ENCODE measurements at regions not wholly inside any gene's neighbourhood (a gene's known extent, or its start where the extent isn't known, plus 50 kb on each side); places are given as distances from the start of the nearest gene placed in this dataset.

- no peaks in the 10 kb centered on the region for H3K9me3 ChIP-seq
- POLR2A ChIA-PET = no interaction called here
- no peaks in the 10 kb centered on the region for H3K36me3 ChIP-seq (ENCODE audit: control insufficient read depth in 2 of 2, extremely low read depth in 1 of 2, insufficient read depth in 1 of 2, low read length in 1 of 2)
- CTCF ChIA-PET = no interaction called here
- H3K4me3 Mint-ChIP-seq = no peak overlapping the region
- H3K27me3 Mint-ChIP-seq = peaks cover 6 to 30% of the 10 kb centered on the region in 2 donors
- no peaks in the 10 kb centered on the region for H3K36me3 Mint-ChIP-seq
- no peak overlapping the region for H3K27ac ChIP-seq (ENCODE audit: low read length)
- H3K9me3 Mint-ChIP-seq = peaks cover 0 to under 1% (median under 1%) of the 10 kb centered on the region in 3 donors
- no peak for ATAC-seq (replicated peaks in 1 of 4)
- WGBS (ENCODE audit: insufficient coverage) = 87% methylated on average over 5 of the region's 10 CpGs
- H3K27ac Mint-ChIP-seq = no peak overlapping the region
- H3K4me1 Mint-ChIP-seq = no peaks in the 10 kb centered on the region
- DNase-seq = no peak
- no peaks in the 10 kb centered on the region for H3K4me1 ChIP-seq (ENCODE audit: control insufficient read depth in 1 of 2, extremely low read depth in 1 of 2, insufficient read depth in 2 of 2, low read length in 2 of 2)
- no peaks in the 10 kb centered on the region for H3K27me3 ChIP-seq (replicated peaks in 1 of 2; ENCODE audit: control insufficient read depth in 2 of 2, extremely low read depth in 1 of 2, insufficient read depth in 2 of 2, low read length in 1 of 2)
- H3K4me3 ChIP-seq (ENCODE audit: control insufficient read depth in 1 of 2, extremely low read depth in 1 of 2, low read length in 1 of 2) = no peak overlapping the region
These were observed 122.8 kb upstream of the PUM3 start for GRCh38 chr9:2966565-2967300.

DNA sequence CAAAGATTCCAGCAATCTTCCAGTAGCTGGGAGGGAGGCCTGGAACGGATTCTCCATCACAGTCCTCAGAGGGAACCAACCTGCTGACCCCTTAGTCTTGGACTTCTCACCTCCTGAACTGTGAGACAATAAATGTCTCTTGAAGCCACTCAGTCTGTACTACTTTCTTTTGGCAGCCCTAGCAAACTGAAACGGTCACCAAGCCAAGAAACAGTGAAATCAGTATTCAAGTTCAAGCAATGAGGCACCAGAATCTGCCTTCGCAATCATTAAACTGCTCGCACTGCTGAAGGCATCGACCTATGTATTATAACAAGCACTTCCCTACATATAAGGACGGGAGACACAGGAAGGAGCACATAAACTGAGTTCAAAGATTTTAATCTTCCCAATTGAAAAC lies 120.6 kb upstream of the PUM3 start:
- no peak for DNase-seq
- Mint-ChIP-seq H3K27me3 (peaks cover 6 to 26% of the 10 kb centered on the region in 2 donors), H3K27ac (no peak overlapping the region), H3K36me3 (no peaks in the 10 kb centered on the region), H3K4me3 (no peak overlapping the region), H3K9me3 (no peaks in the 10 kb centered on the region), H3K4me1 (no peaks in the 10 kb centered on the region)
- ChIA-PET POLR2A (no interaction called here), CTCF (no interaction called here)
- H3K4me1 ChIP-seq (ENCODE audit: control insufficient read depth in 1 of 2, extremely low read depth in 1 of 2, insufficient read depth in 2 of 2, low read length in 2 of 2) = no peaks in the 10 kb centered on the region
- H3K36me3 ChIP-seq (ENCODE audit: control insufficient read depth in 2 of 2, extremely low read depth in 1 of 2, insufficient read depth in 1 of 2, low read length in 1 of 2) = no peaks in the 10 kb centered on the region
- no peaks in the 10 kb centered on the region for H3K9me3 ChIP-seq
- 73% methylated on average over 2 of the region's 6 CpGs for WGBS (ENCODE audit: insufficient coverage)
- no peak overlapping the region for H3K27ac ChIP-seq (ENCODE audit: low read length)
- no peak for ATAC-seq (replicated peaks in 1 of 4)
- H3K4me3 ChIP-seq (ENCODE audit: control insufficient read depth in 1 of 2, extremely low read depth in 1 of 2, low read length in 1 of 2) = no peak overlapping the region
- H3K27me3 ChIP-seq (replicated peaks in 1 of 2; ENCODE audit: control insufficient read depth in 2 of 2, extremely low read depth in 1 of 2, insufficient read depth in 2 of 2, low read length in 1 of 2) = peaks cover 0 to 2% of the 10 kb centered on the region in 2 experiments

DNA sequence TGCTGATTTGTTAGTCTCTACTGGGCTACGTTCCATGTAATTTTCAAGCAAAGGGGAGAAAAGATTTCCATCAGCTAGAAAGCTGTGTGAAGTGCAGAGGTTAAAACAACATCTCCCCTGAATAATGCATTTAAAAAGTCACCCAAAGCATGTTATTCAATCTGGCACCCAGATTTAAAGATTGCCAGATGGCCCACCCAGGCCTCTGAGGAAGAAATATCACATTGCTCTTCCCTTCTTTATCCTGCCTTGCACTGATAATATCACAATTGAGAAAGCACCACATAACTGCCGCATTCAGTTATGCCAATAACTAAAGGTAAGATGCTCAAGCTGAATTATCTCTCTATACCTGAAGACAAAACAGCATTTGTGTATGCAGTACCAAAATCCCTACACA lies 119.4 kb upstream of the PUM3 start:
- CTCF ChIA-PET = no interaction called here
- Mint-ChIP-seq H3K4me1 (no peaks in the 10 kb centered on the region), H3K36me3 (no peaks in the 10 kb centered on the region), H3K4me3 (no peak overlapping the region), H3K27ac (no peak overlapping the region), H3K9me3 (no peaks in the 10 kb centered on the region), H3K27me3 (peaks cover 3 to 21% of the 10 kb centered on the region in 2 donors)
- Histone ChIP-seq H3K4me1 (ENCODE audit: control insufficient read depth in 1 of 2, extremely low read depth in 1 of 2, insufficient read depth in 2 of 2, low read length in 2 of 2) (no peaks in the 10 kb centered on the region), H3K4me3 (ENCODE audit: control insufficient read depth in 1 of 2, extremely low read depth in 1 of 2, low read length in 1 of 2) (no peak overlapping the region), H3K36me3 (ENCODE audit: control insufficient read depth in 2 of 2, extremely low read depth in 1 of 2, insufficient read depth in 1 of 2, low read length in 1 of 2) (no peaks in the 10 kb centered on the region), H3K27ac (ENCODE audit: low read length) (no peak overlapping the region), H3K9me3 (no peaks in the 10 kb centered on the region), H3K27me3 (replicated peaks in 1 of 2; ENCODE audit: control insufficient read depth in 2 of 2, extremely low read depth in 1 of 2, insufficient read depth in 2 of 2, low read length in 1 of 2) (peaks cover 0 to 2% of the 10 kb centered on the region in 2 experiments)
- no peak for ATAC-seq (replicated peaks in 1 of 4)
- WGBS (ENCODE audit: insufficient coverage) = no CpG with 5 or more reads among the region's 2 CpGs
- DNase-seq = no peak
- POLR2A ChIA-PET = no interaction called here

- POLR2A ChIA-PET = no interaction called here
- WGBS (ENCODE audit: insufficient coverage) = 89% methylated on average over 3 of the region's 6 CpGs
- H3K4me1 Mint-ChIP-seq = no peaks in the 10 kb centered on the region
- H3K36me3 Mint-ChIP-seq = no peaks in the 10 kb centered on the region
- no peak overlapping the region for H3K4me3 Mint-ChIP-seq
- DNase-seq = no peak
- Histone ChIP-seq H3K27ac (ENCODE audit: low read length) (no peak overlapping the region), H3K4me3 (ENCODE audit: control insufficient read depth in 1 of 2, extremely low read depth in 1 of 2, low read length in 1 of 2) (no peak overlapping the region), H3K9me3 (no peaks in the 10 kb centered on the region), H3K27me3 (replicated peaks in 1 of 2; ENCODE audit: control insufficient read depth in 2 of 2, extremely low read depth in 1 of 2, insufficient read depth in 2 of 2, low read length in 1 of 2) (peaks cover 0 to 2% of the 10 kb centered on the region in 2 experiments), H3K4me1 (ENCODE audit: control insufficient read depth in 1 of 2, extremely low read depth in 1 of 2, insufficient read depth in 2 of 2, low read length in 2 of 2) (no peaks in the 10 kb centered on the region), H3K36me3 (ENCODE audit: control insufficient read depth in 2 of 2, extremely low read depth in 1 of 2, insufficient read depth in 1 of 2, low read length in 1 of 2) (no peaks in the 10 kb centered on the region)
- no peak overlapping the region for H3K27ac Mint-ChIP-seq
- no peak for ATAC-seq (replicated peaks in 1 of 4)
- no peaks in the 10 kb centered on the region for H3K9me3 Mint-ChIP-seq
- CTCF ChIA-PET = no interaction called here
- peaks cover 6 to 21% of the 10 kb centered on the region in 2 donors for H3K27me3 Mint-ChIP-seq
These were observed 118.7 kb upstream of the PUM3 start for GRCh38 chr9:2962471-2963172.

DNA sequence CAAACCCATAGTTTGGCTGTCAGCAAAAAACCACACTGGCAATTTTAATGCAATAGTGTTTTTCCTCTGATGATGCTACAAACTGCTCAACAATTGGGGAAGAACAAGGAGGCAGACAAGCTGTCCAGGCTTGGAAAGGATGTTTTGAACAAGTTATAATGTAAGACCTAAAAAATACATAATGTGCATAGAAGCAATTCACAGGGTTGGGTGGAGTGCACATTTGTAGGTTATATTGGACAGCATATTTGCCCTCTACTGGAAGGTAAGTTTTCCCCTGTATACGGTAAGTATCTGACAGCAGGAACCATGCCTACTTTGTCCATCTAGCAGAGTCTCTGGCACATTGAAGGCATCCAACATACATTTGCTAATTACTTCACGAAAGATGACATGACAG lies 114.3 kb upstream of the PUM3 start:
- Mint-ChIP-seq H3K4me3 (no peak overlapping the region), H3K9me3 (no peaks in the 10 kb centered on the region), H3K27ac (no peak overlapping the region), H3K27me3 (peaks cover 8 to 28% of the 10 kb centered on the region in 2 donors), H3K36me3 (no peaks in the 10 kb centered on the region), H3K4me1 (no peaks in the 10 kb centered on the region)
- no peak for DNase-seq
- H3K36me3 ChIP-seq (ENCODE audit: control insufficient read depth in 2 of 2, extremely low read depth in 1 of 2, insufficient read depth in 1 of 2, low read length in 1 of 2) = no peaks in the 10 kb centered on the region
- H3K27ac ChIP-seq (ENCODE audit: low read length) = no peak overlapping the region
- H3K4me1 ChIP-seq (ENCODE audit: control insufficient read depth in 1 of 2, extremely low read depth in 1 of 2, insufficient read depth in 2 of 2, low read length in 2 of 2) = no peaks in the 10 kb centered on the region
- ChIA-PET CTCF (no interaction called here), POLR2A (no interaction called here)
- peaks cover 0 to 4% of the 10 kb centered on the region in 2 experiments for H3K27me3 ChIP-seq (replicated peaks in 1 of 2; ENCODE audit: control insufficient read depth in 2 of 2, extremely low read depth in 1 of 2, insufficient read depth in 2 of 2, low read length in 1 of 2)
- H3K4me3 ChIP-seq (ENCODE audit: control insufficient read depth in 1 of 2, extremely low read depth in 1 of 2, low read length in 1 of 2) = no peak overlapping the region
- H3K9me3 ChIP-seq = no peaks in the 10 kb centered on the region
- WGBS (ENCODE audit: insufficient coverage) = no CpG with 5 or more reads among the region's 2 CpGs
- no peak for ATAC-seq (replicated peaks in 1 of 4)

DNA sequence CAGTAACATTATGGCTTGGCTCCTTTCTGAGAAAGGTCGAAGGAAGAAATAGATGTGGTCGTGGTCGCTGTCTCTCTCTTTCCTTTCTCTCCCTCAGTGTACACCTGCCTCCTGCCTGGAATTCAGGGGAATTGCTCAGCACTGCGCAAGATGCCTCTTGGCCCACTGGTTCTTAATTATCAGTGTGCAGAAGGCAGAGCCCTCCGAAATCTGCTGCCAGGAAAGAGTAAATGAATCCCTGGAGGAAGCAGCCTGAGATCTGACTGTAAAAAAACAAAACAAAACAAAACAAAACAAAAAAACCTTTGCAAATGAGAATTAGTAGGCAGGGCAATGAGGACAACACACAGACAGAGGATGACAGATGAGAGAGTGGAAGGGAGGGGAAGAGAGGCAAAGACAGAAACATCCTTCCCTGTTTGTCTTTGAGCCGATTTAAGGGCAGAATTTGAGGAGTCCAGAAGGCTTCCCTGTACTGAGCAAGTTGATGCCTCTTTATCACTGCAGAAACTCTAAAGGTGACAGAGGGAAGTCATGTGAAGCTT lies 113.8 kb upstream of the PUM3 start:
- H3K4me3 Mint-ChIP-seq = no peak overlapping the region
- no peaks in the 10 kb centered on the region for H3K4me1 Mint-ChIP-seq
- peaks cover 0 to 4% of the 10 kb centered on the region in 2 experiments for H3K27me3 ChIP-seq (replicated peaks in 1 of 2; ENCODE audit: control insufficient read depth in 2 of 2, extremely low read depth in 1 of 2, insufficient read depth in 2 of 2, low read length in 1 of 2)
- H3K4me3 ChIP-seq (ENCODE audit: control insufficient read depth in 1 of 2, extremely low read depth in 1 of 2, low read length in 1 of 2) = no peak overlapping the region
- H3K27ac Mint-ChIP-seq = no peak overlapping the region
- ATAC-seq (replicated peaks in 1 of 4) (no peak), DNase-seq (no peak)
- no peaks in the 10 kb centered on the region for H3K36me3 Mint-ChIP-seq
- no peak overlapping the region for H3K27ac ChIP-seq (ENCODE audit: low read length)
- H3K27me3 Mint-ChIP-seq = peaks cover 8 to 29% of the 10 kb centered on the region in 2 donors
- ChIA-PET POLR2A (no interaction called here), CTCF (no interaction called here)
- no peaks in the 10 kb centered on the region for H3K4me1 ChIP-seq (ENCODE audit: control insufficient read depth in 1 of 2, extremely low read depth in 1 of 2, insufficient read depth in 2 of 2, low read length in 2 of 2)
- no peaks in the 10 kb centered on the region for H3K9me3 ChIP-seq
- no peaks in the 10 kb centered on the region for H3K9me3 Mint-ChIP-seq
- WGBS (ENCODE audit: insufficient coverage) = 20% methylated on average over 1 of the region's 6 CpGs
- no peaks in the 10 kb centered on the region for H3K36me3 ChIP-seq (ENCODE audit: control insufficient read depth in 2 of 2, extremely low read depth in 1 of 2, insufficient read depth in 1 of 2, low read length in 1 of 2)

Measured in T-cell (primary cell).